ENCODE measurements at regions not wholly inside any gene's neighbourhood (a gene's known extent, or its start where the extent isn't known, plus 50 kb on each side); places are given as distances from the start of the nearest gene placed in this dataset.

DNA sequence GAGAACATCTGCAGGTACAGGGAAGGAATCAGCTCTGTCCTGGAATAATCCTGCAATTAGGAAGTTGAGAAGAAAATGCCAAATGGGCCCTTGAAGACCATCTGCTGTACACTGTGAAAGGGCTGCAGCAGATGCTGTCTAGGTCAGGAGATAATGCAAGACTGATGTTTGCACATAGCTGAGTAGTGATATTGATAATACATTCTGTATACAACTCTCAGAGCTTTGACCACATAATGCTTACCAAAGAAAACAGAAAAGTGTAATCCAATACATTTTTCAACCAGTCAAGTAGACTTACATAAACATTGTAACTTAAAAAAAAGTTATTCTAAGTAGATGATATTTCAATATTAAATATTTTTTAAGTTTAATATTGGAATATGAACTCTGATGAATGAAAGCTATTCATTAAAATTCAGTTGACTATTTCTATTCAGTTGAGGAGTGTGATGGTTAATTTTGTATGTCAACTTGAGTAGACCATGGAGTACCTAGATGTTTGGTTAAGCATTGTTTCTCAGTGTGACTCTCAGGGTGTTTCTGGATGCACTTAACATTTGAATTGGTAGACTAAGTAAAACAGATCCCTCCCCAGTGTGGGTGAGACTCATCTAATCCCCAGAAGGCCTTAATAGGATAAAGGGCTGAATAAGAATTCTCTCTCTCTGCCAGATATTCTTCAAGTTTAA is 380.1 kb upstream of the PRR16 start:
- Histone ChIP-seq H2AFZ (ENCODE audit: low read length) (no peak overlapping the region), H3K27me3 (ENCODE audit: control insufficient read depth in 1 of 2, insufficient read depth in 2 of 2, low read length in 2 of 2) (no peaks in the 10 kb centered on the region; a peak in 1 of 5 replicates), H3K9ac (ENCODE audit: insufficient read depth, low read depth, low read length) (no peak overlapping the region), H3K4me3 (replicated peaks in 1 of 3; ENCODE audit: insufficient read depth in 1 of 3, low read depth in 2 of 3, low read length in 3 of 3) (no peak overlapping the region), H3K27ac (ENCODE audit: extremely low read length, insufficient read depth, low read length) (no peak overlapping the region), H3K79me2 (ENCODE audit: insufficient read depth, low read length) (no peaks in the 10 kb centered on the region), H3K4me2 (ENCODE audit: low read depth, low read length) (no peak overlapping the region), H3K4me1 (ENCODE audit: insufficient read depth, low read length) (no peaks in the 10 kb centered on the region), H3K9me3 (ENCODE audit: low read length) (no peaks in the 10 kb centered on the region), H3K36me3 (replicated peaks in 1 of 2; ENCODE audit: control insufficient read depth in 1 of 2, insufficient read depth in 2 of 2, low read length in 2 of 2) (no peaks in the 10 kb centered on the region), H4K20me1 (ENCODE audit: insufficient read depth, low read length) (no peaks in the 10 kb centered on the region)
- ChIA-PET CTCF (ENCODE audit: low intra/inter-chr PET ratio, low total read pairs) (no interaction called here), POLR2A (no interaction called here)
- ATAC-seq, result no peak
- FAIRE-seq, result no peak
- in situ Hi-C loops (cut with HindIII; ENCODE audit: extremely low pct_ligation_motif_present, low pct_unique_long_range_greater_than_20kb), result no loop called here
- DNase-seq (ENCODE audit: low spot score), result no peak
- no TSS peak for BruUV-seq (replicated peaks)
- TF ChIP-seq ZNF292 (CRISPR knock-in tag; IDR thresholded peaks at IDR 0.05; ENCODE audit: borderline replicate concordance, low read depth) (no peak), HNRNPUL1 (IDR thresholded peaks at IDR 0.05; ENCODE audit: low read depth, low read length) (no peak), CBX1 (IDR thresholded peaks at IDR 0.05; ENCODE audit: low read depth) (no peak), ZNF7 (CRISPR knock-in tag; IDR thresholded peaks at IDR 0.05) (no peak), XBP1 (CRISPR knock-in tag; IDR thresholded peaks at IDR 0.05) (no peak), ZNF362 (CRISPR knock-in tag; IDR thresholded peaks at IDR 0.05; ENCODE audit: borderline replicate concordance) (no peak), EED (CRISPR knock-in tag; IDR thresholded peaks at IDR 0.05) (no peak), E2F1 (CRISPR knock-in tag; IDR thresholded peaks at IDR 0.05) (no peak), ZNF546 (CRISPR knock-in tag; conservative IDR thresholded peaks at IDR 0.05) (no peak), ATF7 (IDR thresholded peaks at IDR 0.05) (no peak), ATF7 (CRISPR knock-in tag; IDR thresholded peaks at IDR 0.05) (no peak), GABPB1 (CRISPR knock-in tag; IDR thresholded peaks at IDR 0.05) (no peak), ZNF790 (CRISPR knock-in tag; IDR thresholded peaks at IDR 0.05; ENCODE audit: borderline replicate concordance) (no peak), FIP1L1 (IDR thresholded peaks at IDR 0.05; ENCODE audit: borderline replicate concordance, insufficient read depth, low read depth, low read length) (no peak), ZNF333 (CRISPR knock-in tag; IDR thresholded peaks at IDR 0.05; ENCODE audit: borderline replicate concordance) (no peak), MBNL3 (CRISPR knock-in tag; conservative IDR thresholded peaks at IDR 0.05) (no peak)
- TF ChIP-seq, protein P1, sequence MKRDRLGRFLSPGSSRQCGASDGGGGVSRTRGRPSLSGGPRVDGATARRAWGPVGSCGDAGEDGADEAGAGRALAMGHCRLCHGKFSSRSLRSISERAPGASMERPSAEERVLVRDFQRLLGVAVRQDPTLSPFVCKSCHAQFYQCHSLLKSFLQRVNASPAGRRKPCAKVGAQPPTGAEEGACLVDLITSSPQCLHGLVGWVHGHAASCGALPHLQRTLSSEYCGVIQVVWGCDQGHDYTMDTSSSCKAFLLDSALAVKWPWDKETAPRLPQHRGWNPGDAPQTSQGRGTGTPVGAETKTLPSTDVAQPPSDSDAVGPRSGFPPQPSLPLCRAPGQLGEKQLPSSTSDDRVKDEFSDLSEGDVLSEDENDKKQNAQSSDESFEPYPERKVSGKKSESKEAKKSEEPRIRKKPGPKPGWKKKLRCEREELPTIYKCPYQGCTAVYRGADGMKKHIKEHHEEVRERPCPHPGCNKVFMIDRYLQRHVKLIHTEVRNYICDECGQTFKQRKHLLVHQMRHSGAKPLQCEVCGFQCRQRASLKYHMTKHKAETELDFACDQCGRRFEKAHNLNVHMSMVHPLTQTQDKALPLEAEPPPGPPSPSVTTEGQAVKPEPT (CRISPR knock-in tag; IDR thresholded peaks at IDR 0.05; ENCODE audit: low read depth), result no peak
- TF ChIP-seq, protein P2, sequence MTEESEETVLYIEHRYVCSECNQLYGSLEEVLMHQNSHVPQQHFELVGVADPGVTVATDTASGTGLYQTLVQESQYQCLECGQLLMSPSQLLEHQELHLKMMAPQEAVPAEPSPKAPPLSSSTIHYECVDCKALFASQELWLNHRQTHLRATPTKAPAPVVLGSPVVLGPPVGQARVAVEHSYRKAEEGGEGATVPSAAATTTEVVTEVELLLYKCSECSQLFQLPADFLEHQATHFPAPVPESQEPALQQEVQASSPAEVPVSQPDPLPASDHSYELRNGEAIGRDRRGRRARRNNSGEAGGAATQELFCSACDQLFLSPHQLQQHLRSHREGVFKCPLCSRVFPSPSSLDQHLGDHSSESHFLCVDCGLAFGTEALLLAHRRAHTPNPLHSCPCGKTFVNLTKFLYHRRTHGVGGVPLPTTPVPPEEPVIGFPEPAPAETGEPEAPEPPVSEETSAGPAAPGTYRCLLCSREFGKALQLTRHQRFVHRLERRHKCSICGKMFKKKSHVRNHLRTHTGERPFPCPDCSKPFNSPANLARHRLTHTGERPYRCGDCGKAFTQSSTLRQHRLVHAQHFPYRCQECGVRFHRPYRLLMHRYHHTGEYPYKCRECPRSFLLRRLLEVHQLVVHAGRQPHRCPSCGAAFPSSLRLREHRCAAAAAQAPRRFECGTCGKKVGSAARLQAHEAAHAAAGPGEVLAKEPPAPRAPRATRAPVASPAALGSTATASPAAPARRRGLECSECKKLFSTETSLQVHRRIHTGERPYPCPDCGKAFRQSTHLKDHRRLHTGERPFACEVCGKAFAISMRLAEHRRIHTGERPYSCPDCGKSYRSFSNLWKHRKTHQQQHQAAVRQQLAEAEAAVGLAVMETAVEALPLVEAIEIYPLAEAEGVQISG (CRISPR knock-in tag; IDR thresholded peaks at IDR 0.05), result no peak
- intact Hi-C loops (cut with micrococcal nuclease; ENCODE audit: unreplicated experiment), result no loop called here

Measured in HepG2 (cell line).